H9 (cell line): ENCODE measurements at regions not wholly inside any gene's neighbourhood (a gene's known extent, or its start where the extent isn't known, plus 50 kb on each side); places are given as distances from the start of the nearest gene placed in this dataset.

Experiments used
- DNase-seq: peaks from one replicate; pipeline ENCODE4 v3.0.0-alpha.2; 2017
- H2AFZ ChIP-seq: one replicate; pipeline ENCODE4 v1.6.1; 2013; ENCODE audit warnings: mild to moderate bottlenecking, low read length, control low read depth, moderate library complexity
- H2AK5ac ChIP-seq: 2 replicates; pipeline ENCODE4 v1.6.1; 2013; ENCODE audit warnings: low read length, control low read depth, mixed read lengths; ENCODE audit not compliant: insufficient read length
- H2BK120ac ChIP-seq: one replicate; pipeline ENCODE4 v1.6.1; 2013; ENCODE audit warnings: low read depth, mild to moderate bottlenecking, low read length, control low read depth, inconsistent platforms; ENCODE audit not compliant: poor library complexity, severe bottlenecking
- H2BK12ac ChIP-seq: 2 replicates; pipeline ENCODE4 v1.6.1; 2013; ENCODE audit warnings: low read length, control low read depth, mixed read lengths, low read depth; ENCODE audit not compliant: insufficient read length
- H2BK15ac ChIP-seq: 2 replicates; pipeline ENCODE4 v1.6.1; 2013; ENCODE audit warnings: low read depth, low read length, control low read depth
- H2BK20ac ChIP-seq: one replicate; pipeline ENCODE4 v1.6.1; 2013; ENCODE audit warnings: low read depth, mild to moderate bottlenecking, low read length, control low read depth, inconsistent platforms; ENCODE audit not compliant: poor library complexity, severe bottlenecking
- H2BK5ac ChIP-seq: 2 replicates; pipeline ENCODE4 v1.6.1; 2013; ENCODE audit warnings: low read length, control low read depth, mixed read lengths; ENCODE audit not compliant: insufficient read length
- H3K14ac ChIP-seq: 2 replicates; pipeline ENCODE4 v1.6.1; 2013; ENCODE audit warnings: low read length, control low read depth; ENCODE audit not compliant: insufficient read depth
- H3K18ac ChIP-seq: 2 replicates; pipeline ENCODE4 v1.6.1; 2013; ENCODE audit warnings: low read depth, mild to moderate bottlenecking, mixed read lengths, low read length, control low read depth; ENCODE audit not compliant: insufficient read length
- H3K23ac ChIP-seq: 2 replicates; pipeline ENCODE4 v1.6.1; 2013; ENCODE audit warnings: low read length, control low read depth, mixed read lengths, low read depth; ENCODE audit not compliant: insufficient read length
- H3K23me2 ChIP-seq: 2 replicates; pipeline ENCODE4 v1.6.1; 2013; ENCODE audit warnings: low read depth, mild to moderate bottlenecking, mixed read lengths, low read length, control low read depth; ENCODE audit not compliant: insufficient read length, poor library complexity, severe bottlenecking
- H3K27ac ChIP-seq: 2 replicates; pipeline ENCODE4 v1.5.1; 2013; ENCODE audit warnings: low read length, control low read depth, mixed read lengths, low read depth; ENCODE audit not compliant: insufficient read length
- H3K27me3 ChIP-seq: 2 replicates; pipeline ENCODE4 v1.6.1; 2013; ENCODE audit warnings: low read length, control low read depth, inconsistent platforms; ENCODE audit not compliant: insufficient read depth
- H3K4ac ChIP-seq: 2 replicates; pipeline ENCODE4 v1.6.1; 2013; ENCODE audit warnings: low read depth, mild to moderate bottlenecking, control low read depth, inconsistent platforms, low read length, moderate library complexity
- H3K4me1 ChIP-seq: 2 replicates; pipeline ENCODE4 v1.6.1; 2013; ENCODE audit warnings: low read length, control low read depth, inconsistent platforms; ENCODE audit not compliant: insufficient read depth
- H3K4me2 ChIP-seq: 2 replicates; pipeline ENCODE4 v1.6.1; 2013; ENCODE audit warnings: low read length, control low read depth, mixed read lengths; ENCODE audit not compliant: insufficient read length, insufficient read depth
- H3K56ac ChIP-seq: 2 replicates; pipeline ENCODE4 v1.6.1; 2013; ENCODE audit warnings: low read depth, mild to moderate bottlenecking, mixed read lengths, low read length, control low read depth; ENCODE audit not compliant: insufficient read length
- H3K79me1 ChIP-seq: 2 replicates; pipeline ENCODE4 v1.6.1; 2013; ENCODE audit warnings: low read depth, mild to moderate bottlenecking, moderate library complexity, low read length, control low read depth, inconsistent platforms; ENCODE audit not compliant: insufficient read depth, poor library complexity, severe bottlenecking
- H3K79me2 ChIP-seq: 2 replicates; pipeline ENCODE4 v1.6.1; 2013; ENCODE audit warnings: low read length, control low read depth, inconsistent platforms; ENCODE audit not compliant: insufficient read depth
- H3K9ac ChIP-seq: 2 replicates; pipeline ENCODE4 v1.6.1; 2013; ENCODE audit warnings: low read length, control low read depth, mixed read lengths; ENCODE audit not compliant: insufficient read length; ENCODE audit errors: extremely low read depth
- H3K9me3 ChIP-seq: one replicate; pipeline ENCODE4 v1.6.1; 2013; ENCODE audit warnings: low read depth, low read length, inconsistent platforms; ENCODE audit not compliant: control insufficient read depth
- H3T11ph ChIP-seq: one replicate; pipeline ENCODE4 v1.6.1; 2013; ENCODE audit warnings: mild to moderate bottlenecking, low read length, control low read depth, inconsistent platforms
- H4K20me1 ChIP-seq: one replicate; pipeline ENCODE4 v1.6.1; 2013; ENCODE audit not compliant: control insufficient read depth, insufficient read length, insufficient read depth
- H4K5ac ChIP-seq: 2 replicates; pipeline ENCODE4 v1.6.1; 2013; ENCODE audit warnings: low read depth, mild to moderate bottlenecking, mixed read lengths, low read length, control low read depth; ENCODE audit not compliant: insufficient read length
- H4K8ac ChIP-seq: replicated peaks from 2 replicates; pipeline ENCODE4 v1.6.1; 2013; ENCODE audit warnings: low read length, control low read depth, mixed read lengths, low read depth; ENCODE audit not compliant: insufficient read length
- H4K91ac ChIP-seq: 2 replicates; pipeline ENCODE4 v1.6.1; 2013; ENCODE audit warnings: low read depth, mild to moderate bottlenecking, moderate library complexity, mixed read lengths, low read length, control low read depth; ENCODE audit not compliant: insufficient read length
- H3K27ac Mint-ChIP-seq, 3 experiments: 2 replicates in 2 of 3; 3 replicates in 1 of 3; pipeline ENCODE4 v1.8.0; 2020 to 2021; ENCODE audit warnings: mixed read lengths in 3 of 3, mild to moderate bottlenecking in 1 of 3, moderate library complexity in 1 of 3
- H3K27me3 Mint-ChIP-seq: 2 replicates; pipeline ENCODE4 v1.8.0; 2021; ENCODE audit warnings: low read depth, mild to moderate bottlenecking, moderate library complexity, mixed read lengths
- H3K36me3 Mint-ChIP-seq, 3 experiments: 2 replicates in 2 of 3; 3 replicates in 1 of 3; pipeline ENCODE4 v1.8.0; 2020 to 2021; ENCODE audit warnings: low read depth in 3 of 3, mixed read lengths in 3 of 3; ENCODE audit not compliant: insufficient read depth in 1 of 3
- H3K4me1 Mint-ChIP-seq, 2 experiments: 2 replicates each; pipeline ENCODE4 v1.8.0; 2020; ENCODE audit warnings: mixed read lengths in 2 of 2
- H3K4me3 Mint-ChIP-seq, 2 experiments: 2 replicates in 1 of 2; 3 replicates in 1 of 2; pipeline ENCODE4 v1.8.0; 2020 to 2021; ENCODE audit warnings: mild to moderate bottlenecking in 2 of 2, mixed read lengths in 2 of 2, moderate library complexity in 1 of 2
- H3K9me3 Mint-ChIP-seq, 2 experiments: 2 replicates in 1 of 2; 3 replicates in 1 of 2; pipeline ENCODE4 v1.8.0; 2020; ENCODE audit warnings: mild to moderate bottlenecking in 2 of 2, mixed read lengths in 2 of 2, moderate library complexity in 1 of 2
- CTCF ChIP-seq: fragments of 200-600 bp; sonication (generic); conservative IDR thresholded peaks from 3 replicates; pipeline ENCODE4 v1.8.0; 2021; ENCODE audit warnings: antibody characterized with exemption, mild to moderate bottlenecking
- WGBS: extraction: QIAGEN DNeasy Blood & Tissue Kit; methylation state at CpG from one replicate; pipeline ENCODE4 v1.1.7; 2013; ENCODE audit warnings: missing lambda C conversion rate, low lambda C conversion rate, mixed read lengths; ENCODE audit not compliant: insufficient read length; ENCODE audit errors: extremely low coverage; 5-methylcytosine and 5-hydroxymethylcytosine counted together

GRCh38 chr1:245070836-245071615, 83.8 kb upstream of the KIF26B start:
- H3K27ac Mint-ChIP-seq, result no peak overlapping the region
- peaks cover 5% of the 10 kb centered on the region in 2 experiments for H3K4me1 Mint-ChIP-seq
- H2BK12ac ChIP-seq, result no peak overlapping the region
- no peaks in the 10 kb centered on the region for H4K20me1 ChIP-seq
- H3K4me3 Mint-ChIP-seq, result no peak overlapping the region
- H3K4me1 ChIP-seq, result no peaks in the 10 kb centered on the region
- peaks cover 8 to 17% (median 16%) of the 10 kb centered on the region in 3 experiments for H3K36me3 Mint-ChIP-seq
- TF ChIP-seq CTCF, result no peak
- no peak overlapping the region for H3K56ac ChIP-seq
- no peak overlapping the region for H2BK120ac ChIP-seq
- no peak overlapping the region for H3K4ac ChIP-seq
- H2BK20ac ChIP-seq, result no peak overlapping the region
- no peak overlapping the region for H2BK15ac ChIP-seq
- H4K91ac ChIP-seq, result no peak overlapping the region
- H3K18ac ChIP-seq, result no peak overlapping the region
- no peak overlapping the region for H3K27ac ChIP-seq
- no peak overlapping the region for H2AFZ ChIP-seq
- no peaks in the 10 kb centered on the region for H3K23me2 ChIP-seq
- no peak for DNase-seq
- no peak overlapping the region for H3K9ac ChIP-seq
- H3K4me2 ChIP-seq, result no peak overlapping the region
- H3K27me3 ChIP-seq, result no peaks in the 10 kb centered on the region
- WGBS, result no CpG with 5 or more reads among the region's 10 CpGs
- no peak overlapping the region for H4K8ac ChIP-seq
- no peak overlapping the region for H3K23ac ChIP-seq
- no peak overlapping the region for H3K14ac ChIP-seq
- H4K5ac ChIP-seq, result no peak overlapping the region
- H2BK5ac ChIP-seq, result no peak overlapping the region
- H3K9me3 ChIP-seq, result no peaks in the 10 kb centered on the region
- H2AK5ac ChIP-seq, result no peak overlapping the region
- H3K79me2 ChIP-seq, result no peaks in the 10 kb centered on the region
- H3K27me3 Mint-ChIP-seq, result no peaks in the 10 kb centered on the region
- H3K79me1 ChIP-seq, result no peaks in the 10 kb centered on the region
- no peak overlapping the region for H3T11ph ChIP-seq
- peaks cover 5 to 10% of the 10 kb centered on the region in 2 experiments; a peak in 4 of 5 replicates for H3K9me3 Mint-ChIP-seq
